Bronchial epithelial cell (primary cell): ENCODE measurements at regions not wholly inside any gene's neighbourhood (a gene's known extent, or its start where the extent isn't known, plus 50 kb on each side); places are given as distances from the start of the nearest gene placed in this dataset.
A peak's percentile ranks its signal among the peaks of the same experiment; 100 is the strongest.

Source experiments
- DNase-seq: peaks from one replicate; pipeline ENCODE4 v3.0.0-alpha.2; 2010; ENCODE audit warnings: low read depth
- FAIRE-seq: peaks from 2 replicates; lab custom pipeline; 2011; peaks lifted over from hg19 to GRCh38; lab: Jason Lieb, UNC
- H3K27me3 ChIP-seq: 2 replicates; pipeline ENCODE4 v1.5.1; 2011; ENCODE audit warnings: low read length; ENCODE audit not compliant: control insufficient read depth, insufficient read depth
- H3K36me3 ChIP-seq: 2 replicates; pipeline ENCODE4 v1.5.1; 2011; ENCODE audit warnings: low read length; ENCODE audit not compliant: control insufficient read depth, insufficient read depth
- H3K4me3 ChIP-seq: 2 replicates; pipeline ENCODE4 v1.5.1; 2011; ENCODE audit warnings: mild to moderate bottlenecking, low read depth, low read length, control low read depth
- CTCF ChIP-seq: IDR thresholded peaks from 2 replicates; pipeline ENCODE4 v1.5.1; 2011; ENCODE audit warnings: mild to moderate bottlenecking, moderate library complexity, low read length, control low read depth, inconsistent platforms; ENCODE audit not compliant: insufficient read depth, severe bottlenecking

DNA sequence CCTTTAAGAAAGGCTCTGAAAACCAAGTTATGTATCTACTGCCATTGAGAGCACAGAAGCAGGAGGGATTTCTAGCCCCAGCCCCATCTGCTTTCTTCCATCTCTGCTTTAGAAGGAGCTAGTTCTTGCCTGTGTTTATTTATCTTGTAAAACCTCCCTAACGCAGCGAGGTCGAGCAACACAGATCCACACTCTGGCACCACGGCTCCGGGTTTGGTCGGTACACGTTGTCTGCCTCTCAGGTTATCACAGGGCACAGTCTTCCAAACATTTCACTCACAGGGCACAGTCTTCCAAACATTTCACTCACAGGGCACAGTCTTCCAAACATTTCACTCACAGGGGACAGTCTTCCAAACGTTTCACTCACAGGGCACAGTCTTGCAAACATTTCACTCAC lies 69.7 kb upstream of the TLR3 start:
- TF ChIP-seq CTCF = no peak
- no peak for DNase-seq
- H3K4me3 ChIP-seq = no peak overlapping the region
- H3K27me3 ChIP-seq = no peaks in the 10 kb centered on the region
- H3K36me3 ChIP-seq = no peaks in the 10 kb centered on the region
- no peak for FAIRE-seq

GRCh38 chr4:186002853-186003252 lies 66.1 kb upstream of the TLR3 start:
- TF ChIP-seq CTCF = no peak
- H3K36me3 ChIP-seq = no peaks in the 10 kb centered on the region
- FAIRE-seq (no peak), DNase-seq (no peak)
- H3K27me3 ChIP-seq = no peaks in the 10 kb centered on the region
- H3K4me3 ChIP-seq = no peak overlapping the region

DNA sequence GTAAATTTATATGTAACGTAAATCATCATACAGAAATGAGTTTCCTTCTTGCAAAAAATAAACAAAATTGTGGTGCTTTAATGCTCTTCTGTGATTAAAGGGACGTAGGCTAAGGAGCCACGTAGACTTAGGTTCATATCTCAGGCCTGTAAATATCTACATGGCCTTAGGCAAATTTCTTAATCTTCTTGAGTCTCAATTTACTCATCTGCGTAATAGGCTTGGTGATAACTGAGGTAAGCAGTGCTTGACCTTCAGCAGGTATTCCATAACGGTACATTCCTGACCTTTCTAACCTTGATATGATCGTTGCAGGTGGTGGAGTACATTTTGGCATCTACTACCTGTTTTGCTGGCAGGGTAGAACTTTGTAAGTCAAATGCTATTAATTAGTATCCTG lies 65.2 kb upstream of the TLR3 start:
- Histone ChIP-seq H3K4me3 (no peak overlapping the region), H3K27me3 (no peaks in the 10 kb centered on the region), H3K36me3 (no peaks in the 10 kb centered on the region)
- DNase-seq (no peak), FAIRE-seq (no peak)
- no peak for TF ChIP-seq CTCF

GRCh38 chr4:186008057-186008456 lies 60.9 kb upstream of the TLR3 start:
- H3K27me3 ChIP-seq = no peaks in the 10 kb centered on the region
- FAIRE-seq (peak; percentile 75), DNase-seq (no peak)
- no peak for TF ChIP-seq CTCF
- H3K4me3 ChIP-seq = no peak overlapping the region
- H3K36me3 ChIP-seq = no peaks in the 10 kb centered on the region

- FAIRE-seq (no peak), DNase-seq (no peak)
- Histone ChIP-seq H3K27me3 (no peaks in the 10 kb centered on the region), H3K36me3 (no peaks in the 10 kb centered on the region), H3K4me3 (no peak overlapping the region)
- TF ChIP-seq CTCF = no peak
These were observed 59.0 kb upstream of the TLR3 start for GRCh38 chr4:186009976-186010375.

DNA sequence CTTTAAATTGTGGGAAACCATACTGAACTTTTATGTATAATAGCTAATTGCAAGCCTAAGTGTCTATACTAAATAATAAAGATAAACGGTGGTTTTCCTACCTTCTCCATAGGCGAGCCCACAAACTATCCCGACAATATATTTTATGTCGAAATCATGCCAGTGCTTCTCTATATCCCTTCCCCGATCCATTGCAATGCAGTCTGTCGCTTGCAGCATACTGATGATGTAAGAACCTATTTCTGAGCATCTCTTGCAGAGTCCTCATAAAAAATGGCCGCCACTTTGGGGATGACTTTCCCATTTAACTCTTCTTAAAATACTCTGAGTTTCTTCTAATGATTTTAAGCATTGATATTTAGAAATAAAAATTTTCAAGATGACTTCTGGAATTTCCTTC lies 58.1 kb upstream of the TLR3 start:
- H3K27me3 ChIP-seq = no peaks in the 10 kb centered on the region
- DNase-seq (no peak), FAIRE-seq (no peak)
- H3K36me3 ChIP-seq = no peaks in the 10 kb centered on the region
- H3K4me3 ChIP-seq = no peak overlapping the region
- TF ChIP-seq CTCF = no peak
